ENCODE measurements at regions not wholly inside any gene's neighbourhood (a gene's known extent, or its start where the extent isn't known, plus 50 kb on each side); places are given as distances from the start of the nearest gene placed in this dataset.

- no peak overlapping the region for H2AFZ ChIP-seq (ENCODE audit: low read length)
- H3K79me1 ChIP-seq (ENCODE audit: low read depth, low read length), result no peaks in the 10 kb centered on the region
- H4K8ac ChIP-seq (ENCODE audit: extremely low read depth, insufficient read depth, low read length), result no peak overlapping the region
- H4K91ac ChIP-seq (replicated peaks; ENCODE audit: insufficient read length, low read length), result no peak overlapping the region
- no peak overlapping the region for H2BK15ac ChIP-seq (ENCODE audit: low read length)
- H4K5ac ChIP-seq (ENCODE audit: insufficient read length, low read depth, low read length), result no peak overlapping the region
- DNase-seq (ENCODE audit: low read depth in 1 of 2, low spot score in 2 of 2) (no peak), FAIRE-seq (no peak)
- no peak overlapping the region for H3K4me3 ChIP-seq (ENCODE audit: extremely low read depth in 1 of 4, insufficient read depth in 2 of 4, low read depth in 3 of 4, low read length in 4 of 4)
- ChIA-PET CTCF (ENCODE audit: partially characterized antibody) (no interaction called here), POLR2A (ENCODE audit: partially characterized antibody) (no interaction called here)
- no peak overlapping the region for H3K56ac ChIP-seq (replicated peaks; ENCODE audit: insufficient read length, low read depth, low read length)
- H2AK5ac ChIP-seq (ENCODE audit: low read depth, low read length), result no peak overlapping the region
- WGBS, 2 experiments (ENCODE audit: extremely low coverage in 1 of 2, insufficient coverage in 1 of 2, insufficient read length in 1 of 2, insufficient replicate concordance in 2 of 2, low coverage in 1 of 2, low lambda C conversion rate in 2 of 2, missing lambda C conversion rate in 1 of 2), result 93% methylated on average over 2 of the region's 2 CpGs; no CpG with 5 or more reads in 1 of the 2 experiments
- no peak overlapping the region for H3K9ac ChIP-seq (replicated peaks in 1 of 4; ENCODE audit: extremely low read depth in 1 of 4, low read depth in 3 of 4, low read length in 3 of 4)
- H2BK12ac ChIP-seq (ENCODE audit: low read depth, low read length), result no peak overlapping the region
- no peak overlapping the region for H3K14ac ChIP-seq (ENCODE audit: insufficient read length)
- no peaks in the 10 kb centered on the region for H3K27me3 ChIP-seq (replicated peaks in 1 of 4; ENCODE audit: control insufficient read depth in 3 of 4, extremely low read depth in 1 of 4, insufficient read depth in 3 of 4, low read length in 3 of 4)
- H3K9me3 ChIP-seq (ENCODE audit: insufficient read depth in 2 of 2, low read depth in 1 of 2, low read length in 1 of 2), result no peaks in the 10 kb centered on the region
- H3K27ac ChIP-seq (ENCODE audit: low read depth, low read length), result no peak overlapping the region
- H2BK120ac ChIP-seq (replicated peaks; ENCODE audit: low read depth, low read length), result no peak overlapping the region
- H3K4me1 ChIP-seq (replicated peaks in 1 of 4; ENCODE audit: control insufficient read depth in 3 of 4, insufficient read depth in 4 of 4, low read length in 3 of 4), result no peaks in the 10 kb centered on the region; a peak in 1 of 7 replicates
- no peak overlapping the region for H3K23ac ChIP-seq (ENCODE audit: insufficient read length)
- no peaks in the 10 kb centered on the region for H3K79me2 ChIP-seq (ENCODE audit: control insufficient read depth in 1 of 2, insufficient read depth in 2 of 2, low read length in 2 of 2)
- no peak overlapping the region for H3K4me2 ChIP-seq (ENCODE audit: insufficient read depth in 1 of 2, low read depth in 2 of 2, low read length in 2 of 2)
- no peak overlapping the region for H2BK20ac ChIP-seq (ENCODE audit: low read length)
- H4K20me1 ChIP-seq (replicated peaks in 1 of 2; ENCODE audit: control insufficient read depth in 1 of 2, insufficient read depth in 2 of 2, low read length in 2 of 2), result no peaks in the 10 kb centered on the region
- no peaks in the 10 kb centered on the region for H3K36me3 ChIP-seq (ENCODE audit: control insufficient read depth in 2 of 4, insufficient read depth in 4 of 4, low read length in 3 of 4)
- no peak overlapping the region for H3K4ac ChIP-seq (replicated peaks; ENCODE audit: insufficient read length, low read depth, low read length)
- TF ChIP-seq TBP (IDR thresholded peaks at IDR 0.05; ENCODE audit: low read depth, low read length) (no peak), HDAC2 (IDR thresholded peaks at IDR 0.05; ENCODE audit: borderline replicate concordance in 1 of 2, low read depth in 2 of 2, low read length in 2 of 2) (no peak), TAF1 (IDR thresholded peaks at IDR 0.05; ENCODE audit: low read depth, low read length) (no peak), GABPA (IDR thresholded peaks at IDR 0.05; ENCODE audit: borderline replicate concordance, insufficient read depth, low read length) (no peak), CTBP2 (IDR thresholded peaks at IDR 0.05; ENCODE audit: borderline replicate concordance, insufficient read depth, insufficient read length, low read length) (no peak), ZNF274 (IDR thresholded peaks at IDR 0.05; ENCODE audit: borderline replicate concordance, extremely low read depth, low read length) (no peak), EGR1 (IDR thresholded peaks at IDR 0.05; ENCODE audit: borderline replicate concordance, low read depth, low read length) (no peak), USF2 (IDR thresholded peaks at IDR 0.05; ENCODE audit: low read length) (no peak), SP2 (IDR thresholded peaks at IDR 0.05; ENCODE audit: low read length) (no peak), TCF12 (IDR thresholded peaks at IDR 0.05; ENCODE audit: low read depth, low read length) (no peak), SRF (IDR thresholded peaks at IDR 0.05; ENCODE audit: low read depth, low read length) (no peak), EP300 (IDR thresholded peaks at IDR 0.05; ENCODE audit: borderline replicate concordance in 1 of 2, low read depth in 2 of 2, low read length in 2 of 2) (no peak), CBX5 (IDR thresholded peaks at IDR 0.05; ENCODE audit: low read depth, low read length) (no peak), RBBP5 (IDR thresholded peaks at IDR 0.05; ENCODE audit: borderline replicate concordance, low read depth, low read length) (no peak)
- H2BK5ac ChIP-seq (ENCODE audit: low read depth, low read length), result no peak overlapping the region
- H3K23me2 ChIP-seq (ENCODE audit: low read depth, low read length), result no peaks in the 10 kb centered on the region
- H3K18ac ChIP-seq (ENCODE audit: extremely low read depth, low read length), result no peak overlapping the region
Measured at GRCh38 chr10:107485019-107485418, 320.5 kb upstream of the SORCS1 start.
